ENCODE measurements at regions not wholly inside any gene's neighbourhood (a gene's known extent, or its start where the extent isn't known, plus 50 kb on each side); places are given as distances from the start of the nearest gene placed in this dataset.

DNA sequence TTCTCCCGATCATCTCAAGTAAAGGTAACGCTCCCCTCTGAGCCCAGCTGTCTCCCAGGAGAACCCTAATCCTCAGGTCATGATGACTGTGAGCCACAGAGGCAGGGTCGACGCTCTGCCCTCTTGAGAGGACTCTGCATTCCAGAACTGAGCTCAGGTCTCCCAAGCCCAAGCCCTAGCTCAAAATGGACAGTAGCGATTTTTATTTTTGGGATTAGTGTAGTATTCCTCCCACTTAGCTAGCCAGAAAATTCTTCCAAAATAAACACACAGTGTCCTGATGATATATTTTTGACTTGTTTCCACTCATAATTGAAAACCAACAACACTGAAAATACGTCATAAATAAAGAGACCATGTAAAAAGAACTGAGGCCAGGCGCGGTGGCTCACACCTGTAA lies 462.0 kb upstream of the MGMT start:
- TF ChIP-seq POLR2A (IDR thresholded peaks at IDR 0.05; ENCODE audit: low read length) (no peak), GATA1 (IDR thresholded peaks at IDR 0.05; ENCODE audit: low read depth, low read length) (no peak)

All from erythroblast (primary cell).